ENCODE measurements at regions not wholly inside any gene's neighbourhood (a gene's known extent, or its start where the extent isn't known, plus 50 kb on each side); places are given as distances from the start of the nearest gene placed in this dataset.
"Not testable (repeated sequence)": the region's sequence is repeated elsewhere in the genome, so short reads cannot be mapped to it uniquely, and the experiment has no call there.

DNA sequence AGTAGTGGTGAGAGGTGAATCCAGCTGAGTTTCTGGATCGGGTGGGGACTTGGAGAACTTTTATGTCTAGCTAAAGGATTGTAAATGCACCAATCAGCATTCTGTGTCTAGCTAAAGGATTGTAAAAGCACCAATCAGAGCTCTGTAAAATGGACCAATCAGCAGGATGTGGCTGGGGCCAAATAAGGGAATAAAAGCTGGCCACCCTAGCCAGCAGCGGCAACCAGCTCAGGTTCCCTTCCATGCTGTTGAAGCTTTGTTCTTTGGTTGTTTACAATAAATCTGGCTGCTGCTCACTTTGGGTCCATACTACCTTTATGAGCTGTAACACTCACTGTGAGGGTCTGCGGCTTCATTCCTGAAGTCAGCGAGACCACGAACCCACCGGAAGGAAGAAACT, 141.6 kb upstream of the FGF10 start:
- not testable (repeated sequence) for TF ChIP-seq CTCF (IDR thresholded peaks at IDR 0.05); EZH2 (IDR thresholded peaks at IDR 0.05; ENCODE audit: borderline replicate concordance, insufficient read depth, low read depth, low read length, poor library complexity, severe bottlenecking)
